GM20000 (cell line): ENCODE measurements at regions not wholly inside any gene's neighbourhood (a gene's known extent, or its start where the extent isn't known, plus 50 kb on each side); places are given as distances from the start of the nearest gene placed in this dataset.
"Not testable (repeated sequence)": the region's sequence is repeated elsewhere in the genome, so short reads cannot be mapped to it uniquely, and the experiment has no call there.

ENCODE experiments used
- DNase-seq: peaks from one replicate; pipeline ENCODE4 v3.0.0; 2012; ENCODE audit warnings: low spot score
- CTCF ChIP-seq: IDR thresholded peaks from 2 replicates; pipeline ENCODE4 v1.5.1; 2012; ENCODE audit warnings: mild to moderate bottlenecking, control low read depth; ENCODE audit errors: extremely low read depth, missing control alignments

- no peak for TF ChIP-seq CTCF
- no peak for DNase-seq
These were observed 272.3 kb downstream of the FOXL1 start for GRCh38 chr16:86850670-86851069.

- DNase-seq, result no peak
- no peak for TF ChIP-seq CTCF
These were observed 273.8 kb downstream of the FOXL1 start for GRCh38 chr16:86852135-86852534.

- no peak for TF ChIP-seq CTCF
- no peak for DNase-seq
These were observed 275.8 kb downstream of the FOXL1 start for GRCh38 chr16:86854058-86854621.

GRCh38 chr16:86854626-86855294 is 276.4 kb downstream of the FOXL1 start:
- no peak for DNase-seq
- TF ChIP-seq CTCF, result no peak

GRCh38 chr16:86856946-86857586 is 278.7 kb downstream of the FOXL1 start:
- DNase-seq, result no peak
- TF ChIP-seq CTCF, result no peak

- TF ChIP-seq CTCF, result no peak
These were observed 279.5 kb downstream of the FOXL1 start for GRCh38 chr16:86857807-86858206.

GRCh38 chr16:86858501-86858900 is 280.2 kb downstream of the FOXL1 start:
- no peak for DNase-seq
- TF ChIP-seq CTCF, result no peak

More at GRCh38 chr16:86857807-86858206, 279.5 kb downstream of the FOXL1 start:
- no peak for DNase-seq

GRCh38 chr16:86861270-86861858 is 283.0 kb downstream of the FOXL1 start:
- DNase-seq, result not testable (repeated sequence)
